ENCODE measurements at regions not wholly inside any gene's neighbourhood (a gene's known extent, or its start where the extent isn't known, plus 50 kb on each side); places are given as distances from the start of the nearest gene placed in this dataset.

DNA sequence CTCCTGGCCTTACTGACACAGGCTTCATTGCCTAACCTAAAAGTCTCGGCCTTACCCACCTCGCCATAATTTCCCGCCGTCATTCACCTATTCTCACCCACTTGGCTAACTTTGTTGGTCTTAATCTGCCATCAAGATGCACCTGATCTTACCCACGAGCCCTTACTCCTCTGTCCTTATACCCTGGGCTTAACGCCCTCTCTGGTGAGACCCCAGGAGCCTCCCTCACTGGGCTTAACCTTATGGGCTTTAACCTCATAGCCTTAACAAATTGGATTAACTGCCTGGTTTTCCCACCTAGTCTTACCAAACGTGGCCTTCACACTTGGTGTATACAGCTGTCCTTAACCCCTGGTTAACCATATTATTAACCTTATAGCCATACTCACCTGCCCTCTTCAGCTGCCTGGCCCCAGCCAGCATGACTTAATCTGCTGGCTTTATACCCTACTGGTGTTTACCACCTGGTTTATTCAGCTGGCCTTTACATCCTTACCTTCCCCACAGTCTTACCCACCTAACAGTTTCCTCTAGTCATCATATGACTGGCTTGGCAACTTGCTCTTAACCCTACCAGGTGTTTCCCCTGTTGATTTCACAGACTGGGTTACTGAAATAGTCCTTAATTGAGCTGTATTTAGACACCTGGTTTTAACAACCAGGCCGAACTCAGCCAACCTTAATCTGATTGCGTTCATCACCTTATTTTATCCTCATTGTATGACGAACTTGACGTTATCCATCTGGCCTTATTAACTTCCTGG, 132.0 kb upstream of the ZSWIM2 start:
- TF ChIP-seq, protein P1, sequence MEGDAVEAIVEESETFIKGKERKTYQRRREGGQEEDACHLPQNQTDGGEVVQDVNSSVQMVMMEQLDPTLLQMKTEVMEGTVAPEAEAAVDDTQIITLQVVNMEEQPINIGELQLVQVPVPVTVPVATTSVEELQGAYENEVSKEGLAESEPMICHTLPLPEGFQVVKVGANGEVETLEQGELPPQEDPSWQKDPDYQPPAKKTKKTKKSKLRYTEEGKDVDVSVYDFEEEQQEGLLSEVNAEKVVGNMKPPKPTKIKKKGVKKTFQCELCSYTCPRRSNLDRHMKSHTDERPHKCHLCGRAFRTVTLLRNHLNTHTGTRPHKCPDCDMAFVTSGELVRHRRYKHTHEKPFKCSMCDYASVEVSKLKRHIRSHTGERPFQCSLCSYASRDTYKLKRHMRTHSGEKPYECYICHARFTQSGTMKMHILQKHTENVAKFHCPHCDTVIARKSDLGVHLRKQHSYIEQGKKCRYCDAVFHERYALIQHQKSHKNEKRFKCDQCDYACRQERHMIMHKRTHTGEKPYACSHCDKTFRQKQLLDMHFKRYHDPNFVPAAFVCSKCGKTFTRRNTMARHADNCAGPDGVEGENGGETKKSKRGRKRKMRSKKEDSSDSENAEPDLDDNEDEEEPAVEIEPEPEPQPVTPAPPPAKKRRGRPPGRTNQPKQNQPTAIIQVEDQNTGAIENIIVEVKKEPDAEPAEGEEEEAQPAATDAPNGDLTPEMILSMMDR (IDR thresholded peaks at IDR 0.05), result no peak
- Histone ChIP-seq H3K36me3 (no peaks in the 10 kb centered on the region), H3K27me3 (no peaks in the 10 kb centered on the region), H3K4me1 (no peaks in the 10 kb centered on the region), H3K4me3 (no peak overlapping the region), H3K27ac (no peak overlapping the region), H3K9me3 (no peaks in the 10 kb centered on the region)
- intact Hi-C loops (cut with DNase I), result no loop called here
- no peak for DNase-seq
- no peak for ATAC-seq

DNA sequence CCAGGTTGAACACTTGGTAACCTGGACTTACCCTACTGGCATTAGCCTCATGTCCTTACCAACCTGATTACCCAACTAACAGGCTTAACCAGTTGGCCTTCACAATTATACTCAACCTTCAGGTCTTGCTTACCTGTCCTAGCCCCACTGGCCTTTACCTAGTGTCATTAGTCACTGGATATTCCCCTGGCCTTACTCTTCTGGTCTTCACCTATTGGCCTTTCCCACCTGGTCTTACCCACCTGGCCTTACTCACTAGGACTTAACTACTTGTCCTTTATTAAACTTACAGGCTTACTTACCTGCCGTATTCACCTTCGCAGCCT, 131.1 kb upstream of the ZSWIM2 start:
- DNase-seq (no peak), ATAC-seq (no peak)
- TF ChIP-seq, protein P1 (IDR thresholded peaks at IDR 0.05), result no peak
- intact Hi-C loops (cut with DNase I), result no loop called here
- no peaks in the 10 kb centered on the region for H3K27me3 ChIP-seq
- no peaks in the 10 kb centered on the region for H3K4me1 ChIP-seq
- no peak overlapping the region for H3K4me3 ChIP-seq
- H3K36me3 ChIP-seq, result no peaks in the 10 kb centered on the region
- no peak overlapping the region for H3K27ac ChIP-seq
- no peaks in the 10 kb centered on the region for H3K9me3 ChIP-seq

DNA sequence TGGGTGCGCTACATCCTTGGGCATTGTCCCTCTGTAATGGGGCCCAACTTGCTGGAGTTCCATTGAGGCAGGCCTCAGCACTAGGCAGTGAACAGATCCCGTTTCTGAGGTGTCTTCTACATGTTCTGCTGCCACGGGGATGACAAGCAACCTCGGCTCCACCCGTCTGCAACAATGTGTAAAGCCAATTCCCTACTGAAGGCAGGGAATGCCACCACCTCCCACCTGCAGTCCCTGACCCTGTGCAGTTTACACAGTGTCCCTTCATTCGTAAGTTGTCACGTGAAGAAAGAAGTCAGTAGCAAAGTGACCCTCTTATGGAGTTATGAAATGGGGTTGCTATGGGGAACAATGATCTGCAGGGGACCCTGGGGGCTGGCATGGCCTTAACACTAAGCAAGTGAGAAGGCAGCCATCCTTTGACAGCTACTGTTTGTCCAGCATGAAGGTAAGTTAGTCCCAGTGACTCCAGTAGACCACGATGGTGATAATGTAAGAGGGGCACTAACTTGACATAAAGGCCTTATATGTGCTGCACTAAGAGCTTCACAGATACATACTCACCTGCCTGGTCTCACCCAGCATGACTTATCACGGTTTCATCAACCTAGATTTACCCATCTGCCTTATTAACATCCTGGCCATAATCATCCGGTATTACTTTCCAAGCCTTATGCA, 130.6 kb upstream of the ZSWIM2 start:
- intact Hi-C loops (cut with DNase I), result no loop called here
- no peak overlapping the region for H3K27ac ChIP-seq
- no peaks in the 10 kb centered on the region for H3K27me3 ChIP-seq
- H3K9me3 ChIP-seq, result no peaks in the 10 kb centered on the region
- H3K36me3 ChIP-seq, result no peaks in the 10 kb centered on the region
- no peak for ATAC-seq
- TF ChIP-seq, protein P1 (IDR thresholded peaks at IDR 0.05), result no peak
- no peak for DNase-seq
- no peaks in the 10 kb centered on the region for H3K4me1 ChIP-seq
- no peak overlapping the region for H3K4me3 ChIP-seq

DNA sequence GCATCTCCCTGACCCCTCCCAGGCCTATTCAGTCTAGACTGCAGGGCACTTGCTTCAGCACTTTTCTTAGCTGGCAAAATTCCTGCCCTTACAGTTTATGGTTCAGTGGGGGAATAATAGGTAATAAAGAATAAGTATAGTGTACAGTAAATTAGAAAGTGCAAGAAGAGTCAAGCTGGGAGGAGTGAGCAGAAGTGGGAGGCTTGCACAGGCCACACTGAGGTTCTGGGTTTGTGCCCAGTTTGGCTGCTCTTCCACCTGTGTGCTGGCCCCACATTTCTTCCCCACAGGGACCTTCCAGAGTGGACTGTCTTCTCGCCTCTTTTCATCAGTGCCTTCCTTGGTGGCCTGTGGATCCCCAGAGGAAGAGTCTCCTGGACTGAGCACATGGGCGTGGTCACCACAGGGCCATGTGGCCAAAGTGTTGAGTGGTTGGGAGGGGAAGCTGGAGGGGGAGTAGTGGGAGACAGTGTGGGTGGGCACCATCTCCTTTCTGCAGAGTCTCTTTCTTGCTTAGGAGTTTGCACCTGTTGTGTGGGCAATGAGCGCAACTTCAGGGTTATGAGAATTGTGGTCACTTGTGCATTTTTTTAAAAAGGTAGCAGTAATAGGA, 128.6 kb upstream of the ZSWIM2 start:
- no peak overlapping the region for H3K4me3 ChIP-seq
- no peak for ATAC-seq
- intact Hi-C loops (cut with DNase I), result no loop called here
- no peaks in the 10 kb centered on the region for H3K36me3 ChIP-seq
- no peaks in the 10 kb centered on the region for H3K27me3 ChIP-seq
- no peak for DNase-seq
- no peak overlapping the region for H3K27ac ChIP-seq
- no peaks in the 10 kb centered on the region for H3K4me1 ChIP-seq
- H3K9me3 ChIP-seq, result no peaks in the 10 kb centered on the region
- TF ChIP-seq, protein P1 (IDR thresholded peaks at IDR 0.05), result no peak

DNA sequence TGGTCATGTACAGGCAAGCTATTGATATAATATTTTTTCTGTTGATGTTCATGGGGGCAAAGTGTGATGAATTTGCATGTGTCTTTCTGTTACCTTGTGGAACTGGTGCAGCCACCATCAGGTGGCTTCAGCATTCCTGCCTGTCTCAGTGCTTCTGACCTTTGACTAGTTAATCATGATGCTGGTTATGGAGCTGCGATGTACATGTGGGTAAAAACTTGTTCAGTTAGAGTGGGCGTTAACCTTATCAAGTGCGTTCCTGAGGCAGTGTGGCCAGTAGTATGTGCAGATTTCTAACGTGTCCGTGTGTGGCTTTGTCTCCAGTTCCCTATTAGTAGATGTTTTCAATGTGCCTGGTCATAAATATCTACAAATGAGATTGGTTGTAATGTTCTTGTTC, 127.4 kb upstream of the ZSWIM2 start:
- no peak for ATAC-seq
- no peaks in the 10 kb centered on the region for H3K9me3 ChIP-seq

More for the DNA sequence above, 127.4 kb upstream of the ZSWIM2 start:
- Histone ChIP-seq H3K4me3 (no peak overlapping the region), H3K4me1 (no peaks in the 10 kb centered on the region), H3K36me3 (no peaks in the 10 kb centered on the region), H3K27me3 (no peaks in the 10 kb centered on the region), H3K27ac (no peak overlapping the region)
- TF ChIP-seq, protein P1 (IDR thresholded peaks at IDR 0.05), result no peak
- intact Hi-C loops (cut with DNase I), result no loop called here
- DNase-seq, result no peak
